GM12878 (cell line): ENCODE measurements at regions not wholly inside any gene's neighbourhood (a gene's known extent, or its start where the extent isn't known, plus 50 kb on each side); places are given as distances from the start of the nearest gene placed in this dataset.

Experiments used
- ATAC-seq: fragments of 200-7000 bp; cut with Tn5 transposase; 3 replicates; pipeline ENCODE4 v1.9.1; 2020; ENCODE audit warnings: mild to moderate bottlenecking, moderate library complexity
- BruUV-seq: library from RNA; stranded (reverse); fragments of 400-500 nt; replicated peaks from 2 replicates; lab custom pipeline; 2021; lab: Mats Ljungman, UMichigan
- CTCF ChIA-PET: fragments of 300-600 bp; sonication (Branson Sonifier 250); formaldehyde crosslinking; extraction: SDS; loops from one replicate; lab custom pipeline; 2021; ENCODE audit warnings: inconsistent platforms; lab: Yijun Ruan, JAX
- POLR2A ChIA-PET: fragments of 350-600 bp; formaldehyde crosslinking; extraction: SDS; loops from one replicate; lab custom pipeline; 2021; ENCODE audit warnings: inconsistent platforms; lab: Charles Lee
- RAD21 ChIA-PET: fragments of 300-600 bp; sonication (Branson Sonifier 250); formaldehyde crosslinking; loops from one replicate; lab custom pipeline; 2023; ENCODE audit warnings: antibody characterized with exemption; ENCODE audit not compliant: unreplicated experiment; lab: Charles Lee
- SMC1A ChIA-PET: fragments of 300-600 bp; sonication (Branson Sonifier 250); formaldehyde crosslinking; loops from one replicate; lab custom pipeline; 2023; ENCODE audit not compliant: unreplicated experiment, uncharacterized antibody; lab: Charles Lee
- DNase-seq: peaks from one replicate; pipeline ENCODE4 v3.0.0-alpha.2; 2011; ENCODE audit warnings: low read depth, low spot score
- FAIRE-seq: peaks from 3 replicates; lab custom pipeline; 2011; peaks lifted over from hg19 to GRCh38; lab: Jason Lieb, UNC
- H2AFZ ChIP-seq: 2 replicates; pipeline ENCODE4 v1.6.0; 2011; ENCODE audit warnings: low read depth, low read length, control low read depth; ENCODE audit not compliant: control insufficient read depth
- H3K27ac ChIP-seq: 2 replicates; pipeline ENCODE4 v1.5.1; 2011; ENCODE audit warnings: control low read depth; ENCODE audit not compliant: control insufficient read depth, insufficient read depth
- H3K27me3 ChIP-seq, 2 experiments: replicated peaks in 1 of 2; 2 replicates each; pipeline versions ENCODE4 v1.6.0 to v1.6.1; 2011; ENCODE audit warnings: low read length in 1 of 2; ENCODE audit not compliant: control insufficient read depth in 2 of 2, insufficient read depth in 2 of 2
- H3K36me3 ChIP-seq, 2 experiments: 2 replicates each; pipeline ENCODE4 v1.5.1; 2011; ENCODE audit warnings: low read length in 1 of 2; ENCODE audit not compliant: control insufficient read depth in 2 of 2, insufficient read depth in 2 of 2
- H3K4me1 ChIP-seq: 2 replicates; pipeline ENCODE4 v1.6.1; 2011; ENCODE audit warnings: mild to moderate bottlenecking, low read length, moderate library complexity, mixed read lengths; ENCODE audit not compliant: control insufficient read depth, insufficient read depth
- H3K4me2 ChIP-seq: 2 replicates; pipeline ENCODE4 v1.6.0; 2011; ENCODE audit warnings: control low read depth; ENCODE audit not compliant: control insufficient read depth, insufficient read depth
- H3K4me3 ChIP-seq: fragments of 200-600 bp; sonication (generic); 2 replicates; pipeline ENCODE4 v1.5.1; 2016
- H3K79me2 ChIP-seq: 2 replicates; pipeline ENCODE4 v1.6.0; 2011; ENCODE audit warnings: low read length; ENCODE audit not compliant: control insufficient read depth, insufficient read depth
- H3K9ac ChIP-seq: 2 replicates; pipeline ENCODE4 v1.8.0; 2011; ENCODE audit warnings: low read length, control low read depth, mixed read lengths; ENCODE audit not compliant: control insufficient read depth, insufficient read depth
- H3K9me3 ChIP-seq: replicated peaks from 3 replicates; pipeline ENCODE4 v1.5.1; 2011; ENCODE audit warnings: mild to moderate bottlenecking, low read length; ENCODE audit not compliant: control insufficient read depth, insufficient read depth
- H4K20me1 ChIP-seq: 2 replicates; pipeline ENCODE4 v1.6.0; 2011; ENCODE audit not compliant: control insufficient read depth, insufficient read depth
- CHD2 ChIP-seq: IDR thresholded peaks from 2 replicates; pipeline ENCODE4 v1.6.1; 2011; ENCODE audit warnings: low read depth, low read length, improper control_type of control experiment, borderline replicate concordance
- GABPA ChIP-seq: IDR thresholded peaks from 2 replicates; pipeline ENCODE4 v1.6.1; 2014; ENCODE audit warnings: antibody characterized with exemption, low read depth, mild to moderate bottlenecking, inconsistent platforms
- HDGF ChIP-seq: fragments of 450-650 bp; IDR thresholded peaks from 2 replicates; pipeline ENCODE4 v1.6.1; 2016; ENCODE audit warnings: antibody characterized with exemption
- NR2C1 ChIP-seq: fragments of 450-650 bp; IDR thresholded peaks from 2 replicates; pipeline ENCODE4 v1.6.1; 2017; ENCODE audit warnings: antibody characterized with exemption, mild to moderate bottlenecking, moderate library complexity
- RELA ChIP-seq: fragments of 450-650 bp; IDR thresholded peaks from 2 replicates; pipeline ENCODE4 v1.8.0; 2014; ENCODE audit warnings: borderline replicate concordance; ENCODE audit not compliant: partially characterized antibody
- YBX1 ChIP-seq: fragments of 450-650 bp; IDR thresholded peaks from 2 replicates; pipeline ENCODE4 v1.6.1; 2016; ENCODE audit warnings: antibody characterized with exemption
- ZNF207 ChIP-seq: fragments of 450-650 bp; IDR thresholded peaks from 2 replicates; pipeline ENCODE4 v1.6.1; 2014; ENCODE audit warnings: antibody characterized with exemption, mild to moderate bottlenecking, borderline replicate concordance
- WGBS: methylation state at CpG from one replicate; pipeline ENCODE4 v1.1.6; 2016; ENCODE audit warnings: low lambda C conversion rate; ENCODE audit not compliant: insufficient replicate concordance, insufficient coverage; ENCODE audit errors: missing lambda C conversion rate; 5-methylcytosine and 5-hydroxymethylcytosine counted together
- in situ Hi-C: fragments of 300-500 bp; cut with MboI; formaldehyde crosslinking; loops from 9 replicates; pipeline ENCODE4 v1.14.3; 2018; ENCODE audit warnings: mixed read lengths
- intact Hi-C: fragments of 100-400 bp; cut with micrococcal nuclease; formaldehyde crosslinking; loops from one replicate; pipeline ENCODE4 v1.14.2; 2022; ENCODE audit not compliant: unreplicated experiment
- TF ChIP-seq, protein P1 (sequence below): fragments of 450-650 bp; formaldehyde crosslinking; IDR thresholded peaks from 2 replicates; pipeline ENCODE4 v1.5.0; 2022; ENCODE audit warnings: mild to moderate bottlenecking, missing genetic modification characterization

DNA sequence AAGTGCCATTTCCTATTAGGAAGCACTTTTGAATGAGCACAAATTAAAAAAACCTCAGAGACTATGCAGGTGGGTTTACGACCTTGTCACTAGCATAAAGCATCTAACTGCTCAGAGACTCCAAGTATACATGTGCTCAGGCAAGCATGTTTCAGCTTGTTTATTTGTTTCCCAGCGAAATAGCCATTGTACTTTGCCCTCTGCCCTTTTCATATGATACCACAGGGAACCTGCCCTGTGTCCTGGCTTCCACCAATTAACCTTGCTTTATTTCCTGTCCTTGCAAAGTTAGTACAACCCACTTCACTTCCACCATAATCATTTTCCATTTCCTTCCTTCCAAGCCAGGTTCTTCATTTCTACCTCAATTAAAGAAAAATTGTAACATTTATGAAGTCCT is 194.9 kb downstream of the DUSP6 start:
- H3K4me1 ChIP-seq, result no peaks in the 10 kb centered on the region
- H3K36me3 ChIP-seq, result no peaks in the 10 kb centered on the region
- ATAC-seq (no peak), DNase-seq (no peak), FAIRE-seq (no peak)
- BruUV-seq, result no TSS peak
- ChIA-PET CTCF (interaction anchor here (0.6 to 2.0 kb wide), 2 partner anchors 8 to 582 kb away, joined by 3 to 7 read pairs; no protein-coding TSS in a partner anchor), POLR2A (no interaction called here), RAD21 (no interaction called here), SMC1A (interaction anchor here (1.4 kb wide), 1 partner anchor 15 kb away, joined by 3 read pairs; no protein-coding TSS in a partner anchor)
- intact Hi-C loops, result no loop called here
- 33% methylated on average over 2 of the region's 2 CpGs for WGBS
- in situ Hi-C loops, result no loop called here
- no peak for TF ChIP-seq RELA
- TF ChIP-seq YBX1, result no peak
- TF ChIP-seq CHD2, result no peak
- TF ChIP-seq GABPA, result no peak
- TF ChIP-seq ZNF207, result no peak
- no peak for TF ChIP-seq NR2C1
- no peak for TF ChIP-seq HDGF
- TF ChIP-seq, protein P1, sequence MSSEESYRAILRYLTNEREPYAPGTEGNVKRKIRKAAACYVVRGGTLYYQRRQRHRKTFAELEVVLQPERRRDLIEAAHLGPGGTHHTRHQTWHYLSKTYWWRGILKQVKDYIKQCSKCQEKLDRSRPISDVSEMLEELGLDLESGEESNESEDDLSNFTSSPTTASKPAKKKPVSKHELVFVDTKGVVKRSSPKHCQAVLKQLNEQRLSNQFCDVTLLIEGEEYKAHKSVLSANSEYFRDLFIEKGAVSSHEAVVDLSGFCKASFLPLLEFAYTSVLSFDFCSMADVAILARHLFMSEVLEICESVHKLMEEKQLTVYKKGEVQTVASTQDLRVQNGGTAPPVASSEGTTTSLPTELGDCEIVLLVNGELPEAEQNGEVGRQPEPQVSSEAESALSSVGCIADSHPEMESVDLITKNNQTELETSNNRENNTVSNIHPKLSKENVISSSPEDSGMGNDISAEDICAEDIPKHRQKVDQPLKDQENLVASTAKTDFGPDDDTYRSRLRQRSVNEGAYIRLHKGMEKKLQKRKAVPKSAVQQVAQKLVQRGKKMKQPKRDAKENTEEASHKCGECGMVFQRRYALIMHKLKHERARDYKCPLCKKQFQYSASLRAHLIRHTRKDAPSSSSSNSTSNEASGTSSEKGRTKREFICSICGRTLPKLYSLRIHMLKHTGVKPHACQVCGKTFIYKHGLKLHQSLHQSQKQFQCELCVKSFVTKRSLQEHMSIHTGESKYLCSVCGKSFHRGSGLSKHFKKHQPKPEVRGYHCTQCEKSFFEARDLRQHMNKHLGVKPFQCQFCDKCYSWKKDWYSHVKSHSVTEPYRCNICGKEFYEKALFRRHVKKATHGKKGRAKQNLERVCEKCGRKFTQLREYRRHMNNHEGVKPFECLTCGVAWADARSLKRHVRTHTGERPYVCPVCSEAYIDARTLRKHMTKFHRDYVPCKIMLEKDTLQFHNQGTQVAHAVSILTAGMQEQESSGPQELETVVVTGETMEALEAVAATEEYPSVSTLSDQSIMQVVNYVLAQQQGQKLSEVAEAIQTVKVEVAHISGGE, result no peak
- H3K27me3 ChIP-seq, result no peaks in the 10 kb centered on the region
- H3K4me3 ChIP-seq, result no peak overlapping the region
- H3K9ac ChIP-seq, result no peak overlapping the region
- no peak overlapping the region for H3K4me2 ChIP-seq
- H3K79me2 ChIP-seq, result no peaks in the 10 kb centered on the region
- no peaks in the 10 kb centered on the region for H4K20me1 ChIP-seq
- no peaks in the 10 kb centered on the region for H3K9me3 ChIP-seq
- no peak overlapping the region for H3K27ac ChIP-seq
- H2AFZ ChIP-seq, result no peak overlapping the region
